ENCODE measurements at regions not wholly inside any gene's neighbourhood (a gene's known extent, or its start where the extent isn't known, plus 50 kb on each side); places are given as distances from the start of the nearest gene placed in this dataset.

GRCh38 chr11:42034826-42035225 is 575.4 kb upstream of the LRRC4C start:
- TF ChIP-seq SPI1 (IDR thresholded peaks at IDR 0.05; ENCODE audit: borderline replicate concordance, low read depth), result no peak
- TF ChIP-seq POLR2AphosphoS5 (IDR thresholded peaks at IDR 0.05; ENCODE audit: low read depth), result no peak
- TF ChIP-seq CTCF (IDR thresholded peaks at IDR 0.05; ENCODE audit: insufficient read depth, low read length), result no peak
- no peak for TF ChIP-seq REST (IDR thresholded peaks at IDR 0.05; ENCODE audit: insufficient replicate concordance, low read depth)
- no peak for TF ChIP-seq GABPA (IDR thresholded peaks at IDR 0.05; ENCODE audit: low read depth)
- Histone ChIP-seq H3K4me3 (replicated peaks; ENCODE audit: insufficient read depth, low read length) (no peak overlapping the region), H3K27me3 (ENCODE audit: insufficient read depth, poor library complexity, severe bottlenecking) (no peaks in the 10 kb centered on the region), H3K27ac (replicated peaks) (no peak overlapping the region)
- no peak for DNase-seq (ENCODE audit: low read depth in 1 of 2, low spot score in 1 of 2)

- no peak for TF ChIP-seq POLR2AphosphoS5 (IDR thresholded peaks at IDR 0.05; ENCODE audit: low read depth)
- no peak for TF ChIP-seq CTCF (IDR thresholded peaks at IDR 0.05; ENCODE audit: insufficient read depth, low read length)
- no peak for TF ChIP-seq GABPA (IDR thresholded peaks at IDR 0.05; ENCODE audit: low read depth)
- TF ChIP-seq SPI1 (IDR thresholded peaks at IDR 0.05; ENCODE audit: borderline replicate concordance, low read depth), result no peak
- no peaks in the 10 kb centered on the region for H3K27me3 ChIP-seq (ENCODE audit: insufficient read depth, poor library complexity, severe bottlenecking)
- no peak for DNase-seq (ENCODE audit: low read depth in 1 of 2, low spot score in 1 of 2)
- H3K27ac ChIP-seq (replicated peaks), result no peak overlapping the region
- no peak overlapping the region for H3K4me3 ChIP-seq (replicated peaks; ENCODE audit: insufficient read depth, low read length)
These were observed 576.7 kb upstream of the LRRC4C start for GRCh38 chr11:42036201-42036600.

- Histone ChIP-seq H3K4me3 (replicated peaks; ENCODE audit: insufficient read depth, low read length) (no peak overlapping the region), H3K27ac (replicated peaks) (no peak overlapping the region), H3K27me3 (ENCODE audit: insufficient read depth, poor library complexity, severe bottlenecking) (no peaks in the 10 kb centered on the region)
- TF ChIP-seq POLR2AphosphoS5 (IDR thresholded peaks at IDR 0.05; ENCODE audit: low read depth), result no peak
- TF ChIP-seq SPI1 (IDR thresholded peaks at IDR 0.05; ENCODE audit: borderline replicate concordance, low read depth), result no peak
- TF ChIP-seq REST (IDR thresholded peaks at IDR 0.05; ENCODE audit: insufficient replicate concordance, low read depth), result no peak
- no peak for TF ChIP-seq GABPA (IDR thresholded peaks at IDR 0.05; ENCODE audit: low read depth)
- no peak for TF ChIP-seq CTCF (IDR thresholded peaks at IDR 0.05; ENCODE audit: insufficient read depth, low read length)
- no peak for DNase-seq (ENCODE audit: low read depth in 1 of 2, low spot score in 1 of 2)
These were observed 583.9 kb upstream of the LRRC4C start for GRCh38 chr11:42043312-42043711.
